ENCODE measurements at regions not wholly inside any gene's neighbourhood (a gene's known extent, or its start where the extent isn't known, plus 50 kb on each side); places are given as distances from the start of the nearest gene placed in this dataset.
"Not testable (repeated sequence)": the region's sequence is repeated elsewhere in the genome, so short reads cannot be mapped to it uniquely, and the experiment has no call there.

GRCh38 chr13:89518289-89519077 is 1829.0 kb upstream of the MIR17HG start:
- DNase-seq: no peak

GRCh38 chr13:89520468-89520867 is 1827.0 kb upstream of the MIR17HG start:
- no peak for DNase-seq

- not testable (repeated sequence) for DNase-seq
Observed at GRCh38 chr13:89521672-89522071, 1825.8 kb upstream of the MIR17HG start.

GRCh38 chr13:89541091-89542030 is 1806.1 kb upstream of the MIR17HG start:
- no peak for DNase-seq

GRCh38 chr13:89550938-89551337 is 1796.5 kb upstream of the MIR17HG start:
- no peak for DNase-seq

GRCh38 chr13:89554801-89555200 is 1792.7 kb upstream of the MIR17HG start:
- DNase-seq: no peak

- DNase-seq: no peak
Observed at GRCh38 chr13:89565476-89566100, 1781.9 kb upstream of the MIR17HG start.

- DNase-seq: no peak
Observed at GRCh38 chr13:89567025-89567424, 1780.5 kb upstream of the MIR17HG start.

GRCh38 chr13:89568276-89568675 is 1779.2 kb upstream of the MIR17HG start:
- no peak for DNase-seq

GRCh38 chr13:89568746-89569145 is 1778.7 kb upstream of the MIR17HG start:
- no peak for DNase-seq

GRCh38 chr13:89571676-89572075 is 1775.8 kb upstream of the MIR17HG start:
- DNase-seq: no peak

- DNase-seq: no peak
Observed at GRCh38 chr13:89574077-89574476, 1773.4 kb upstream of the MIR17HG start.

- DNase-seq: no peak
Observed at GRCh38 chr13:89577301-89577700, 1770.2 kb upstream of the MIR17HG start.

GRCh38 chr13:89584058-89584620 is 1763.3 kb upstream of the MIR17HG start:
- DNase-seq: no peak

GRCh38 chr13:89602655-89603054 is 1744.8 kb upstream of the MIR17HG start:
- no peak for DNase-seq

- DNase-seq: no peak
Observed at GRCh38 chr13:89603187-89603586, 1744.3 kb upstream of the MIR17HG start.

GRCh38 chr13:89609318-89609717 is 1738.2 kb upstream of the MIR17HG start:
- DNase-seq: no peak

GRCh38 chr13:89610331-89610730 is 1737.2 kb upstream of the MIR17HG start:
- no peak for DNase-seq

GRCh38 chr13:89610881-89611280 is 1736.6 kb upstream of the MIR17HG start:
- DNase-seq: no peak

- DNase-seq: no peak
Observed at GRCh38 chr13:89627996-89628395, 1719.5 kb upstream of the MIR17HG start.

GRCh38 chr13:89628567-89628966 is 1718.9 kb upstream of the MIR17HG start:
- no peak for DNase-seq

- DNase-seq: no peak
Observed at GRCh38 chr13:89650226-89650625, 1697.3 kb upstream of the MIR17HG start.

GRCh38 chr13:89660752-89661151 is 1686.7 kb upstream of the MIR17HG start:
- no peak for DNase-seq

All from CD4-positive, alpha-beta T cell treated with Interleukin-21 for 1 hour (primary cell).